ENCODE measurements at regions not wholly inside any gene's neighbourhood (a gene's known extent, or its start where the extent isn't known, plus 50 kb on each side); places are given as distances from the start of the nearest gene placed in this dataset.

- no peak for DNase-seq
Measured at GRCh38 chr13:34223984-34224383, 406.0 kb downstream of the RFC3 start.

GRCh38 chr13:34224877-34225276 lies 406.9 kb downstream of the RFC3 start:
- peaks cover 0 to 7% (median 3%) of the 10 kb centered on the region in 5 donors for H3K9me3 Mint-ChIP-seq
- no peaks in the 10 kb centered on the region for H3K4me1 Mint-ChIP-seq
- no peaks in the 10 kb centered on the region for H3K36me3 Mint-ChIP-seq
- Histone ChIP-seq H3K27me3 (ENCODE audit: insufficient read depth, low read length, poor library complexity, severe bottlenecking) (no peaks in the 10 kb centered on the region), H3K4me1 (ENCODE audit: insufficient read depth, low read length) (no peaks in the 10 kb centered on the region), H3K27ac (ENCODE audit: low read depth, low read length) (no peak overlapping the region), H3K36me3 (ENCODE audit: insufficient read depth, low read length) (no peaks in the 10 kb centered on the region), H3K9me3 (ENCODE audit: low read length) (no peaks in the 10 kb centered on the region), H3K4me3 (ENCODE audit: low read length) (no peak overlapping the region)
- no peaks in the 10 kb centered on the region for H3K27me3 Mint-ChIP-seq
- ChIA-PET CTCF (no interaction called here), POLR2A (no interaction called here)
- H3K4me3 Mint-ChIP-seq, result no peak overlapping the region
- DNase-seq, result no peak
- no peak overlapping the region for H3K27ac Mint-ChIP-seq

More at GRCh38 chr13:34223984-34224383, 406.0 kb downstream of the RFC3 start:
- H3K4me1 Mint-ChIP-seq, result no peaks in the 10 kb centered on the region
- Histone ChIP-seq H3K36me3 (ENCODE audit: insufficient read depth, low read length) (no peaks in the 10 kb centered on the region), H3K27me3 (ENCODE audit: insufficient read depth, low read length, poor library complexity, severe bottlenecking) (no peaks in the 10 kb centered on the region), H3K4me3 (ENCODE audit: low read length) (no peak overlapping the region), H3K9me3 (ENCODE audit: low read length) (no peaks in the 10 kb centered on the region), H3K4me1 (ENCODE audit: insufficient read depth, low read length) (no peaks in the 10 kb centered on the region), H3K27ac (ENCODE audit: low read depth, low read length) (no peak overlapping the region)
- H3K27ac Mint-ChIP-seq, result no peak overlapping the region
- H3K4me3 Mint-ChIP-seq, result no peak overlapping the region
- ChIA-PET POLR2A (no interaction called here), CTCF (no interaction called here)
- H3K27me3 Mint-ChIP-seq, result no peaks in the 10 kb centered on the region
- H3K36me3 Mint-ChIP-seq, result no peaks in the 10 kb centered on the region
- peaks cover 0 to 6% (median 3%) of the 10 kb centered on the region in 5 donors for H3K9me3 Mint-ChIP-seq

- Histone ChIP-seq H3K9me3 (ENCODE audit: low read length) (no peaks in the 10 kb centered on the region), H3K4me3 (ENCODE audit: low read length) (no peak overlapping the region), H3K27me3 (ENCODE audit: insufficient read depth, low read length, poor library complexity, severe bottlenecking) (no peaks in the 10 kb centered on the region), H3K27ac (ENCODE audit: low read depth, low read length) (no peak overlapping the region), H3K4me1 (ENCODE audit: insufficient read depth, low read length) (no peaks in the 10 kb centered on the region), H3K36me3 (ENCODE audit: insufficient read depth, low read length) (no peaks in the 10 kb centered on the region)
- Mint-ChIP-seq H3K27me3 (no peaks in the 10 kb centered on the region), H3K4me1 (no peaks in the 10 kb centered on the region), H3K4me3 (no peak overlapping the region), H3K9me3 (peaks cover 4 to 20% (median 10%) of the 10 kb centered on the region in 5 donors), H3K27ac (no peak overlapping the region), H3K36me3 (peaks cover 0 to 3% (median 0%) of the 10 kb centered on the region in 3 donors)
- no peak for DNase-seq
- ChIA-PET CTCF (no interaction called here), POLR2A (no interaction called here)
Measured at GRCh38 chr13:34230271-34230670, 412.3 kb downstream of the RFC3 start.

DNA sequence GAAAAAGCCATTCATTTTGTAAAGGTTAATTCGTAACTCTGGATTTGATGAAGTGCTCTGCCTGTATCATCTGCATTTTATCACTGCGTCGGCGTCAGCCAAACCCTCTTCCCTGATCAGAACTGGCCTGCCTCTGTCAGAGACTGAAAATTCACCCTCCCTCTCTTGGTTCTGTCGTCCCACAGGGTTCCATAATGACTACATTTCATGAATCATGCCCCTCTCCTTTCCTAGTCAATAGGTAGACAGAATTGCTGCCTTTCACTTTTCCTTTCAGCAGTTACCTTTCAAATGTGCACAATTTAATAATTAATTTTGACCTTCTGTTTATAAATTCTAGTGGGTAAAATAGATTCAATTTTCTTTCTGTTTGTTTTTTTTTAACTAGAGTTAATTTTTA lies 423.4 kb downstream of the RFC3 start:
- POLR2A ChIA-PET, result no interaction called here
- H3K27ac Mint-ChIP-seq, result no peak overlapping the region
- CTCF ChIA-PET, result no interaction called here
- no peak for DNase-seq
- no peaks in the 10 kb centered on the region for H3K27me3 ChIP-seq (ENCODE audit: insufficient read depth, low read length, poor library complexity, severe bottlenecking)
- H3K36me3 Mint-ChIP-seq, result no peaks in the 10 kb centered on the region
- H3K4me1 ChIP-seq (ENCODE audit: insufficient read depth, low read length), result no peaks in the 10 kb centered on the region
- H3K4me3 Mint-ChIP-seq, result no peak overlapping the region
- H3K4me1 Mint-ChIP-seq, result no peaks in the 10 kb centered on the region
- peaks cover 0 to 3% of the 10 kb centered on the region in 2 donors for H3K27me3 Mint-ChIP-seq
- no peak overlapping the region for H3K4me3 ChIP-seq (ENCODE audit: low read length)
- no peaks in the 10 kb centered on the region for H3K9me3 ChIP-seq (ENCODE audit: low read length)
- H3K36me3 ChIP-seq (ENCODE audit: insufficient read depth, low read length), result no peaks in the 10 kb centered on the region
- H3K9me3 Mint-ChIP-seq, result peaks cover 2 to 12% (median 8%) of the 10 kb centered on the region in 5 donors
- H3K27ac ChIP-seq (ENCODE audit: low read depth, low read length), result no peak overlapping the region

DNA sequence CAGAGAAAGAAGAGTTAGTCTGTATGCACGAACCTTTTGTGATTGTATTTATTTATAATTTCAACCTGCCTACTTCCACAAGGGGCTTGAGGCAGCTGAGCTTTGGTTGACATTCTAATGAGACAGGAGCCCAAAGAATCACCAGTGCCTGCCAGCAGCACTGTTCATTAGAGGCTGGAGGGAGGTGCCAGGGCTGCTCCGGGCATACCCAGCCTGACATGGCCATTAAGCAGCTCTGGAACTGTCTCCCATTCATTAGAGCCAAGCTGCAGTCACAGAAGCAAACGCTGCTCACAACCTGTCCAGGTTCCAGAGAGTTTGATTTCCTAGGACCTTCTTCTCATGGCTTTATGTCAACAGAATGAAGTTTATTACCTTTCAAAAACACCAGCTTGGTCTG lies 425.5 kb downstream of the RFC3 start:
- no peaks in the 10 kb centered on the region for H3K36me3 ChIP-seq (ENCODE audit: insufficient read depth, low read length)
- no peaks in the 10 kb centered on the region for H3K36me3 Mint-ChIP-seq
- H3K9me3 ChIP-seq (ENCODE audit: low read length), result no peaks in the 10 kb centered on the region
- H3K9me3 Mint-ChIP-seq, result peaks cover 0 to 7% (median 2%) of the 10 kb centered on the region in 5 donors
- H3K27ac ChIP-seq (ENCODE audit: low read depth, low read length), result no peak overlapping the region
- H3K4me3 ChIP-seq (ENCODE audit: low read length), result no peak overlapping the region
- H3K27ac Mint-ChIP-seq, result no peak overlapping the region
- H3K4me1 ChIP-seq (ENCODE audit: insufficient read depth, low read length), result no peaks in the 10 kb centered on the region
- no peaks in the 10 kb centered on the region for H3K4me1 Mint-ChIP-seq
- DNase-seq, result no peak
- no peaks in the 10 kb centered on the region for H3K27me3 ChIP-seq (ENCODE audit: insufficient read depth, low read length, poor library complexity, severe bottlenecking)
- no peak overlapping the region for H3K4me3 Mint-ChIP-seq
- CTCF ChIA-PET, result no interaction called here
- H3K27me3 Mint-ChIP-seq, result peaks cover 0 to 3% of the 10 kb centered on the region in 2 donors
- POLR2A ChIA-PET, result no interaction called here

- no peaks in the 10 kb centered on the region for H3K36me3 Mint-ChIP-seq
- peaks cover 0 to 3% of the 10 kb centered on the region in 2 donors for H3K27me3 Mint-ChIP-seq
- Histone ChIP-seq H3K27me3 (ENCODE audit: insufficient read depth, low read length, poor library complexity, severe bottlenecking) (no peaks in the 10 kb centered on the region), H3K27ac (ENCODE audit: low read depth, low read length) (no peak overlapping the region), H3K4me1 (ENCODE audit: insufficient read depth, low read length) (no peaks in the 10 kb centered on the region), H3K36me3 (ENCODE audit: insufficient read depth, low read length) (no peaks in the 10 kb centered on the region), H3K9me3 (ENCODE audit: low read length) (no peaks in the 10 kb centered on the region), H3K4me3 (ENCODE audit: low read length) (no peak overlapping the region)
- DNase-seq, result no peak
- no peaks in the 10 kb centered on the region for H3K4me1 Mint-ChIP-seq
- ChIA-PET POLR2A (no interaction called here), CTCF (no interaction called here)
- no peak overlapping the region for H3K4me3 Mint-ChIP-seq
- no peak overlapping the region for H3K27ac Mint-ChIP-seq
- H3K9me3 Mint-ChIP-seq, result peaks cover 0 to 4% (median 0%) of the 10 kb centered on the region in 5 donors
Measured at GRCh38 chr13:34246511-34246910, 428.6 kb downstream of the RFC3 start.

DNA sequence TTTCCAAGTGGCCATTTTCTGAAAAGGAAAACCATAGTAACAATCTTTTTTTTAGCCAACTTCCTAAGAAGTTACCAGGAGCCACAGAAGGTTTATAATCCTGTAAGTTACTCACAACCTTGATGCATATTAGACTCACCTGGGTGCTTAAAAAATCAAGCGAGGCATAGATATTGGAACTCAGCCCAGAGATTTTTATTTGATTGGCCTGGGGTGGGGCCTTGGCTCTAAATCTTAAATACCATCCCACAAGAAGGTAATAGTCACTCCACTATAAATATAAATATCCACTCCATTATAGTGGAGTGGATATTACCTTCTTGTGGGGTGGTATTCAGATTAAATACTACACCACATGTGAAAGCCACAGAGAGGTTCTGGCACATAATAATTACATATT lies 429.6 kb downstream of the RFC3 start:
- Mint-ChIP-seq H3K9me3 (peaks cover 0 to 4% (median 0%) of the 10 kb centered on the region in 5 donors), H3K27ac (no peak overlapping the region), H3K27me3 (no peaks in the 10 kb centered on the region), H3K4me3 (no peak overlapping the region), H3K36me3 (no peaks in the 10 kb centered on the region), H3K4me1 (no peaks in the 10 kb centered on the region)
- DNase-seq, result no peak
- Histone ChIP-seq H3K36me3 (ENCODE audit: insufficient read depth, low read length) (no peaks in the 10 kb centered on the region), H3K9me3 (ENCODE audit: low read length) (no peaks in the 10 kb centered on the region), H3K4me3 (ENCODE audit: low read length) (no peak overlapping the region), H3K4me1 (ENCODE audit: insufficient read depth, low read length) (no peaks in the 10 kb centered on the region), H3K27me3 (ENCODE audit: insufficient read depth, low read length, poor library complexity, severe bottlenecking) (no peaks in the 10 kb centered on the region), H3K27ac (ENCODE audit: low read depth, low read length) (no peak overlapping the region)
- POLR2A ChIA-PET, result no interaction called here
- CTCF ChIA-PET, result no interaction called here

GRCh38 chr13:34249546-34250039 lies 431.6 kb downstream of the RFC3 start:
- POLR2A ChIA-PET, result no interaction called here
- H3K4me3 Mint-ChIP-seq, result no peak overlapping the region
- DNase-seq, result no peak
- no peaks in the 10 kb centered on the region for H3K36me3 Mint-ChIP-seq
- no peaks in the 10 kb centered on the region for H3K4me1 Mint-ChIP-seq
- no peaks in the 10 kb centered on the region for H3K9me3 ChIP-seq (ENCODE audit: low read length)
- no peaks in the 10 kb centered on the region for H3K27me3 Mint-ChIP-seq
- no peak overlapping the region for H3K4me3 ChIP-seq (ENCODE audit: low read length)
- CTCF ChIA-PET, result no interaction called here
- H3K36me3 ChIP-seq (ENCODE audit: insufficient read depth, low read length), result no peaks in the 10 kb centered on the region
- H3K27me3 ChIP-seq (ENCODE audit: insufficient read depth, low read length, poor library complexity, severe bottlenecking), result no peaks in the 10 kb centered on the region
- H3K9me3 Mint-ChIP-seq, result peaks cover 0 to 4% (median 2%) of the 10 kb centered on the region in 5 donors
- no peak overlapping the region for H3K27ac ChIP-seq (ENCODE audit: low read depth, low read length)
- no peak overlapping the region for H3K27ac Mint-ChIP-seq
- H3K4me1 ChIP-seq (ENCODE audit: insufficient read depth, low read length), result no peaks in the 10 kb centered on the region

- no peaks in the 10 kb centered on the region for H3K27me3 ChIP-seq (ENCODE audit: insufficient read depth, low read length, poor library complexity, severe bottlenecking)
- peaks cover 0 to 5% (median 4%) of the 10 kb centered on the region in 5 donors for H3K9me3 Mint-ChIP-seq
- no peak overlapping the region for H3K27ac ChIP-seq (ENCODE audit: low read depth, low read length)
- no peaks in the 10 kb centered on the region for H3K9me3 ChIP-seq (ENCODE audit: low read length)
- no peak overlapping the region for H3K4me3 Mint-ChIP-seq
- H3K36me3 Mint-ChIP-seq, result no peaks in the 10 kb centered on the region
- no peak overlapping the region for H3K27ac Mint-ChIP-seq
- ChIA-PET POLR2A (no interaction called here), CTCF (no interaction called here)
- no peaks in the 10 kb centered on the region for H3K4me1 ChIP-seq (ENCODE audit: insufficient read depth, low read length)
- H3K36me3 ChIP-seq (ENCODE audit: insufficient read depth, low read length), result no peaks in the 10 kb centered on the region
- H3K27me3 Mint-ChIP-seq, result no peaks in the 10 kb centered on the region
- no peak overlapping the region for H3K4me3 ChIP-seq (ENCODE audit: low read length)
- H3K4me1 Mint-ChIP-seq, result no peaks in the 10 kb centered on the region
- no peak for DNase-seq
Measured at GRCh38 chr13:34250151-34250670, 432.3 kb downstream of the RFC3 start.

Data from CD8-positive, alpha-beta memory T cell (primary cell).